Adipocyte (in vitro differentiated cells): ENCODE measurements at regions not wholly inside any gene's neighbourhood (a gene's known extent, or its start where the extent isn't known, plus 50 kb on each side); places are given as distances from the start of the nearest gene placed in this dataset.
"Not testable (repeated sequence)": the region's sequence is repeated elsewhere in the genome, so short reads cannot be mapped to it uniquely, and the experiment has no call there.

Experiments
- DNase-seq: peaks from one replicate; pipeline ENCODE4 v3.0.0-alpha.2; 2015; ENCODE audit warnings: low read depth
- H3K27me3 ChIP-seq: replicated peaks from 2 replicates; pipeline ENCODE4 v1.7.0; 2013; ENCODE audit warnings: mild to moderate bottlenecking, low read length, moderate library complexity; ENCODE audit not compliant: control insufficient read depth, insufficient read depth
- H3K36me3 ChIP-seq: 2 replicates; pipeline ENCODE4 v1.7.0; 2013; ENCODE audit warnings: low read length, mild to moderate bottlenecking, moderate library complexity; ENCODE audit not compliant: control insufficient read depth, insufficient read depth, severe bottlenecking
- H3K4me1 ChIP-seq: 2 replicates; pipeline ENCODE4 v1.7.0; 2013; ENCODE audit warnings: mild to moderate bottlenecking, low read length, moderate library complexity; ENCODE audit not compliant: control insufficient read depth, insufficient read depth
- H3K4me3 ChIP-seq: 2 replicates; pipeline ENCODE4 v1.7.0; 2013; ENCODE audit warnings: mild to moderate bottlenecking, low read length, moderate library complexity
- H3K9ac ChIP-seq: 2 replicates; pipeline ENCODE4 v1.7.0; 2013; ENCODE audit warnings: mild to moderate bottlenecking, low read length, moderate library complexity
- H3K9me3 ChIP-seq: 2 replicates; pipeline ENCODE4 v1.7.0; 2013; ENCODE audit warnings: mild to moderate bottlenecking, low read length, moderate library complexity; ENCODE audit not compliant: control insufficient read depth

DNA sequence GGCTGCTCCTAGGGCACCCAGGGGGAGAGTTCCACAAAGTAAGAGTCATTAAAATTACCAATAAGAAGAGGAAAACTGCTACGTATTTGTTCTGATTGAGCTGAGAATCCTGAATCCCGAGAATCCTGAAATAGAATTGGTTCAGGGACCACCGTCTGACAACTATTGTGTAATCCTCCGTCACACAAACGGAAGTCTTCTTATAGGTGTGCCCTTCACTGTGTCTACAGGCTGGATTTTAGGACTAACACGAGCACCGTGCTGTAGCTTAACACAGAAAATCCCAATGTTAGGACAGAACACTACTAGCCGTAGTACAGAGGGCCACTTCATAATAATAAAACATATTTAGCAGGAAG, 50.6 kb upstream of the RNF182 start:
- Histone ChIP-seq H3K4me3 (peak overlapping the region; percentile 70), H3K9me3 (no peaks in the 10 kb centered on the region), H3K36me3 (no peaks in the 10 kb centered on the region), H3K27me3 (peaks cover 8% of the 10 kb centered on the region), H3K4me1 (peaks cover 18% of the 10 kb centered on the region), H3K9ac (no peak overlapping the region)
- no peak for DNase-seq

DNA sequence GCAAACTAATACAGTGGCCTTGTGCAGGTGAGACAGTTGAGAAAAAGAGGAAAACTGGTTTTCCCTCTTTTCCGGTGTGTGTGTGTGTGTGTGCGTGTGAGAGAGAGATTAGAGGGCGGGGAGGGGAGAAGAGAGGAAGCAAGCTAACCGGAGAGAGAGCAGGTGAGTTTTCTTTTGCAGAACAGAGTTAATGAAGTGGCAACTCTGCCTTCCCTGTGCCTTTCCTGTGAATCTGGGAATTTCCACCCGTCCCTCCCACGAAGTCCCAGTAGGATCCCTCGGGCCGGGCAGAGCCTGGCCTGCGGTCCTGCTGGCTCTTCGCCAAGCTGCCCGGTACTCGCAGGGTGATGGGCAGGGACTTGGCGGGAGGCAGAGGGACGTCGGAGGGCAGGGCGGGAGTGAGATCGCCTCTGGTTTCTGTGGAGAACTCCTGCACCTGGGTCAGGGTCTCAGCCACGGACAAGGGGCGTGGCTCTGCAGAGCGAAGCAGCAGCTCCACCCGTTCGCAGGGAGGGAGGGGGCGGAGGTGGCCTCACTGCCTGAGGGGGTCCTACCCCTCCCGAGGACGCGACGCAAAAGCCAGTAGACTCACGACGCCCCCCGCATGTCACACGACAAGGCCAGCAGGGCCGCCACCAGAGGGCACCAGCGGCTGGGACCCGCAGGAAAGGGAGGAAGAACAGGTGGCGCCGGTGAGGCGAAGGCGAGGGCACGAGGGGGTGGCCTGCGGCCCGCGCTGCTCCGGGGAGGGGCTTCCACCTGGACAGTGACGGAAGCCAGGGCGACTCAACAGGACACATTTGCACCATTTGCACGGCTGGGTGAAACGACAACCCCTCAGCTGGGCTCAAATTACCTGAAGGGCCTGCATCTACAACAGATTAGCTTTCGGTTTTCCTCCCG, 51.2 kb upstream of the RNF182 start:
- H3K36me3 ChIP-seq = no peaks in the 10 kb centered on the region
- H3K4me1 ChIP-seq = peaks cover 18% of the 10 kb centered on the region
- H3K4me3 ChIP-seq = peak overlapping the region; percentile 70
- no peaks in the 10 kb centered on the region for H3K9me3 ChIP-seq
- peak overlapping the region; percentile 11 for H3K9ac ChIP-seq
- H3K27me3 ChIP-seq = peaks cover 8% of the 10 kb centered on the region
- peak; percentile 50 for DNase-seq

DNA sequence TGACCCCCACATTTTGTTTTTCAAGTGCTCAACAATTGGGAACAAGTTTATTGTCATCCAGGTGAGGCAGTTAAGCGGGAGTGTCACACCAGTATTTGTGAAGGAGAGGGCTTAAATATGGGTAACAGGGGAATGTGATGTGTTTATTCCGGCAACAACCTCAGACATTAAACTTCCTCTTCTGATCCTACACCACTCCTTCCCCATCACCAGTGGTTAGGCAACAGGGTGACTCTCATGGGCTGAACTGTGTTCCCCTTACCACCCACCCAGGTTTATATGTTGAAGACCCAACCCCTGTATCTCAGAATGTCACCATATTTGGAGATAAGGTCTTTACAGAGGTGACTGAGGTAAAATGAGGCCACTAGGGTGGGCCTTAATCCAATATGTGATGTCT, 52.1 kb upstream of the RNF182 start:
- Histone ChIP-seq H3K27me3 (peaks cover 8% of the 10 kb centered on the region), H3K4me3 (no peak overlapping the region), H3K9ac (no peak overlapping the region), H3K9me3 (no peaks in the 10 kb centered on the region), H3K36me3 (no peaks in the 10 kb centered on the region), H3K4me1 (peaks cover 18% of the 10 kb centered on the region)
- no peak for DNase-seq

DNA sequence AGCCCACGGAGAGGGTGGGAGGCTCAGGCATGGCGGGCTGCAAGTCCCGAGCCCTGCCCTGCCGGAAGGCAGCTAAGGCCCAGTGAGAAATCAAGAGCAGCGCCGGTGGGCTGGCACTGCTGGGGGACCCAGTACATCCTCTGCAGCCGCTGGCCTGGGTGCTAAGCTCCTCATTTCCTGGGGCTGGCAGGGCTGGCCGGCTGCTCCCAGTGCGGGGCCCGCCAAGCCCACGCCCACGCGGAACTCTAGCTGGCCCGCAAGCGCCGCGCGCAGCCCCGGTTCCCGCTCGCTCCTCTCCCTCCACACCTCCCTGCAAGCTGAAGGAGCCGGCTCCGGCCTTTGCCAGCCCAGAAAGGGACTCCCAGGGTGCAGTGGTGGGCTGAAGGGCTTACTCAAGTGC, 52.7 kb upstream of the RNF182 start:
- H3K27me3 ChIP-seq, DNase-seq, H3K9ac ChIP-seq, H3K9me3 ChIP-seq, H3K4me3 ChIP-seq, H3K36me3 ChIP-seq: not testable (repeated sequence)
- H3K4me1 ChIP-seq = peaks cover 18% of the 10 kb centered on the region

- DNase-seq = no peak
These were observed 54.4 kb upstream of the RNF182 start for GRCh38 chr6:13870214-13870830.

DNA sequence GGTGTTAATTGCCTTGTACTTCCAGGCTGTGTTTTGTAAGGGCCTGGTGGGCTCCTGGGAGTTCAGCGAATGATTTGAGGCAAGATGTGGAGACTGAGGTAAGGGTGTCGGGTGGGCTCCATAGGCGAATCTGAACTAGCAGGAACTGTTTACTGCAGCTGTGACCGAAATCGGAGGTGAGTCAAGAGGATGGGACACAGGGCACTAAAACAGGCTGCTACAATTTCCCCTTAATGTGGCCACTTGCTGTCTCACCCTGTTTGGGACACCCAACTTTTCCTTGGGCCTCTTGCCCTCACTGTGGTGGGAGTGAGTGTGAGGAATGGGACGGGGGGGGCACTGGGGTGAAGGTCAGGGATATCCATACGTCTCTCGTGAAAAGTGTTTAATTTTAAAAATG, 53.9 kb upstream of the MCUR1 start:
- no peaks in the 10 kb centered on the region for H3K36me3 ChIP-seq
- no peak overlapping the region for H3K4me3 ChIP-seq
- H3K27me3 ChIP-seq = no peaks in the 10 kb centered on the region
- no peak for DNase-seq
- H3K4me1 ChIP-seq = peaks cover 10% of the 10 kb centered on the region
- no peaks in the 10 kb centered on the region for H3K9me3 ChIP-seq
- H3K9ac ChIP-seq = no peak overlapping the region

More at GRCh38 chr6:13870214-13870830, 54.4 kb upstream of the RNF182 start:
- H3K4me1 ChIP-seq = peaks cover 18% of the 10 kb centered on the region
- H3K9ac ChIP-seq = no peak overlapping the region
- no peaks in the 10 kb centered on the region for H3K36me3 ChIP-seq
- H3K27me3 ChIP-seq = peaks cover 8% of the 10 kb centered on the region
- peak overlapping the region; percentile 21 for H3K4me3 ChIP-seq
- no peaks in the 10 kb centered on the region for H3K9me3 ChIP-seq

DNA sequence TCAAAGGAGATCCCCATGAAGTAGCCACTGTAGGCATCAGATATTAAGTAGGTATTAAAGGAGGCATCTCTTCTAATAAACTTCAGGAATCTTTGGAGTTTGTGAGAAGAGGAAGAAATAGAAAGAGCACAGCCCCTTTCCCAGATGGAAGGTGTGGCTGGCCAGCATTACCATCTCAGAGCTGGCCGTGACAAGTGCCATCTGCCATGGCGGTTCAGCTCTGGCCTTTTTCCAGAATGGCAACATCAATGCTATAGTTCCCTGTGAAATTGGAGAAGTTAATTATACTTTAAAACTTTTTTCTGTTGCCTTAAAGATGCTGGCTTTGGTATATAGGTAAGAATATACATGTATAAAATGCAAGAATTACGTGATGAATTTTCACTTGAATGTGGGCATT, 51.9 kb upstream of the MCUR1 start:
- no peaks in the 10 kb centered on the region for H3K36me3 ChIP-seq
- no peak for DNase-seq
- H3K9ac ChIP-seq = no peak overlapping the region
- H3K27me3 ChIP-seq = no peaks in the 10 kb centered on the region
- no peak overlapping the region for H3K4me3 ChIP-seq
- H3K9me3 ChIP-seq = no peaks in the 10 kb centered on the region
- H3K4me1 ChIP-seq = peaks cover 9% of the 10 kb centered on the region

- DNase-seq = no peak
- H3K9me3 ChIP-seq = no peaks in the 10 kb centered on the region
- no peak overlapping the region for H3K4me3 ChIP-seq
- no peak overlapping the region for H3K9ac ChIP-seq
- no peaks in the 10 kb centered on the region for H3K27me3 ChIP-seq
- H3K4me1 ChIP-seq = peaks cover 3% of the 10 kb centered on the region
- H3K36me3 ChIP-seq = no peaks in the 10 kb centered on the region
These were observed 50.8 kb upstream of the MCUR1 start for GRCh38 chr6:13865141-13865540.

- H3K4me1 ChIP-seq, H3K27me3 ChIP-seq, H3K9ac ChIP-seq, H3K9me3 ChIP-seq, H3K4me3 ChIP-seq, H3K36me3 ChIP-seq, DNase-seq: not testable (repeated sequence)
These were observed 50.3 kb upstream of the MCUR1 start for GRCh38 chr6:13864669-13865068.
